NCI-H1048 (cell line): ENCODE measurements at regions not wholly inside any gene's neighbourhood (a gene's known extent, or its start where the extent isn't known, plus 50 kb on each side); places are given as distances from the start of the nearest gene placed in this dataset.

Experiments
- DNase-seq: peaks from one replicate; lab custom pipeline; 2025; lab: John Stamatoyannopoulos, UW

DNA sequence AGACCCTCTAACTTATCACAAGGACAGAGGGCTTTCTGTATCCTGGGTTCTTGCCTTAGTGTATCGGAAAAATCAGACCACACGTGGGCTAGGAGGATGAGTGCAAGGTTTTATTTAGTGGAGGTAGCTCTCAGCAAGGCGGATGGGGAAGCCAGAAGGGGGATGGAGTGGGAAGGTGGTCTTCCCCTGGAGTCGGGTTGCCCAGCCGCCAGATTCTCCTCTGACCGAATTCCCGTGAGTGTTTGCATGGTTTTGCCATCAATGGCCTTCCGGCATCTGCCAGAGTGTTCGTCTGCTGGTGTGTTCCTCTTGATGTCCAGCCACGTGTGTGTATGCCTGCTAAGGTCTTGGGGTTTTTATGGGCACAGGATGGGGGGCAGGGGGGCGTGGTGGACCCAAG is 1335.1 kb upstream of the SPRY2 start:
- DNase-seq: no peak

DNA sequence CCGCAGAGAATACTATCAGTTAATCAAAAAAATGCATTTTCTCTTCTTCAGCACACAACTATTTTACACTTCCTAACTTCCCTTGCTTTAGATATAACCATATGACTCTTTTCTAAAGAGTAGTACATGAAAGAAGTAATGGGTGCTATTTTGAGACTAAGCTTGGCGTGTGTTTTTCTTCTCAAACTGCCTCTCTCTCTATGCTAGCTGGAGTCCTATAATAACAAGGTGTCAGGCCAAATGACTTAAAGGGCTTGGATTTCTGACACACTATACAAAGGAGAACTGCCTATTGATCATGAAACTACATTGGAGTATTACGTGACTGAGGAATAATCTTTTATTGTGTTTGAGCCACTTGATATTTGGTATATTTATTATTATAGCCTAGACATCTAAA is 1330.1 kb upstream of the SPRY2 start:
- DNase-seq: no peak

DNA sequence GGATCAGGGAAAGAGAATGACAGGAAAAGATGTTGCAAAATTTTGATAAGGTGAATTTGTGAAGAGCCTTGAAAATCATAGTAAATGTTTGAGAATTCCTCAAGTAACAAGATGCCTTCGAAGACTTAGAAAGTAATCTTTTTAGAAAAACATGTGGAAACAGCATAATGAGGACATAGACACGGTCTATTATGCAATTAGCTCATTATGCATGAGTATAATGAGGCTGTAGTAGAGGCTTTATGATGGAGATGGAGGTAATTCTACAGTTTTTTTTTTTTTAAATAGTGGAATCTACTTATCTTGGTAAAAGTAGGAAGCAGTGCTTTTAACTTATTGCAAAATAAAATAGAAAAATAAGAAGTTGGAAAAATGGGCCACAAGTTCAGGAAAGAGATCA is 1329.1 kb upstream of the SPRY2 start:
- no peak for DNase-seq

DNA sequence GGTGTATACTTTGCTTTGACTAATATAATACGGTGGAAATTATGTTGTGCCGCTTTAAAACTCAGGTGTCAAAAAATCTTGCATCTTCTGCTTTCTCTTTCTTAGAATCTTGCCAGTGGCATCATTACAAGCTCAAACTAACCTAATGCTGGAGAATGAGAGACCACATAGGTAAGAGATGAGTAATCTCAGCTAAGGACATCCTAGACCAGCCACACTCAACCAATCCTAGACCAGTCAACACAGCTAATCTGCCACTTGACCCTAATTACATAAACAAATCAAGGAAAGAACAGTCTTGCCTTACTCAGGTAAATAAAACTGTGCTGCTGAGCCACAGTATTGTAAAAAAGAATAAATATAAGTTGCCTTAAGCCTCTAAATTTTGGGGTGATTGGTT is 1323.9 kb upstream of the SPRY2 start:
- DNase-seq: no peak

DNA sequence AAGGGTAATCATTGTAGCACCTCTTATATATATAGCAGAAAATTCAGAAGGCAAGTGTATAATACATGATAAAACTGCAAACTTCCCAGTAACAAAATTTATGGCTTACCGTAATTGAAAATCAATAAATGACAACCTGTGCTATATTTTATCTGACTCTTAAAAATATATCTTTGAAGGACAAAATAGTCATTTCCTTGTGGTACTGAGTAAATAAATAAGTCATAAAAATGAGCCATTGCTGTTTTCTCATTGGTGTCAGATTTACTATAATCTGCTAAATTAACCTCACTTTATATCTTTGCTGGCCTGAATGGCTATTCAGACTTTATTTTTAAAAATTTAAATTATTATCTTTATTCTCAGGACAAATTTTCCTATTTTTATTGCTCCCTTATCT is 1319.1 kb upstream of the SPRY2 start:
- no peak for DNase-seq

DNA sequence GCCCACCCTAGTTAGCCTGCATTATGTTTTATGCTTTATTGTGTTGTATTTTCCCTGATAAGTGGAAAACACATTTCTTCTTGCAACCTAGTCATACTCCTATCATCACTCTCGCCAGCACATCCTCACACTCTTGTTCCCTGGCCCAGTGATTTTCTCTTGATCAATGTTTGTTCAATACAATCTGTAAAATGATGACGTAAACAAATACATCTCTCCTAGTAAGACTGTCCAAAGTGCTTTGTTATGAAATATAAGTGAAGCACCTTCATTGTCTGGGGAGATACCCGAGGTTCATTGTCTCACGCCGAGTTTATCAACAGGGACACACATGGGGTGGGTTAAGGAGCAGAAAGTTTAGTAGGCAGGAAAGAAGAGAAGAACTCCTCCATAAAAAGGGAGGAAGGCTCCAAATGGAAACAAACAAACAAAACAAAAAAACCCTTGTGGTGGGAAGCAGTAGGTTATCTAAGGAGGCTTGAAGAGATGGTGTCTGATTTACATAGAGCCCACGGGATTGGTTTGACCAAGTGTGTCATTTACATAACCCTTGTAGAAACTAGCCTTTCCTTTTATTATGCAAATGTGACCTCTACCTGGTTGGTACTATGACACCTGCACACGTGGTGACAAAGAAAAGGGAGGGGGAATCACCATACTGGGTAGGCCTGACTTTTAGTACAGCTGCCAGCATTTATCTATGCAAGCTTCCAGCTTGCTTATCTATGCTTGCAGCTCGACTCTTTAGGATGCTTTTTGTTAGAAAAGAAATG is 1317.9 kb upstream of the SPRY2 start:
- DNase-seq: no peak

DNA sequence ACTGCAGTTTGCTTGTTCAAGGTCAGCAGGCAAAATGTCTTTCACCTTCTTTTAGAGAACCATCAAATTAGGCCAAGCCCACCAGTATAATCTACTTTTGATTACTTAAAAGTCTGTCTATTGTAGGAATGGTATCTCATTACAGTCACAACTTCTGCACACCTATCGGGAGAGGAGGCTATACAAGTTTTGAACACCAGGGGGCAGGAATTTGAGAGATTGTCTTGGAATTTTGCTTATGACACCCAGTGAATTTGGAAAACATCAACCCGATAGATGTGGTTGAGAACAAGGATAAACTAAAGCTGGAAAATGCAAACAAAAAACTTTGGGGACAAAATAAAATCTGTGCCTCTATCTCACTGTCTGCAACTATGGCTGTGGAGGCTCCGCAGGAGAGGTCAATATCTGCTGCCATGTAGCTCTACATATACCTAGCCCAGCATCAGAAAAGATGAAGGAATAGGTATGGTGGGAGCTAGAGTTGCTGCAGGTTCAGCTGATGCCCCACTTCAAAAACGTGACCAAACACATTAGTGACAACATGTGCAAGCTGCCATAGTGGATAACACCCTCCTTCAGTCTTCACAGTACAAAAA is 1299.2 kb upstream of the SPRY2 start:
- no peak for DNase-seq

DNA sequence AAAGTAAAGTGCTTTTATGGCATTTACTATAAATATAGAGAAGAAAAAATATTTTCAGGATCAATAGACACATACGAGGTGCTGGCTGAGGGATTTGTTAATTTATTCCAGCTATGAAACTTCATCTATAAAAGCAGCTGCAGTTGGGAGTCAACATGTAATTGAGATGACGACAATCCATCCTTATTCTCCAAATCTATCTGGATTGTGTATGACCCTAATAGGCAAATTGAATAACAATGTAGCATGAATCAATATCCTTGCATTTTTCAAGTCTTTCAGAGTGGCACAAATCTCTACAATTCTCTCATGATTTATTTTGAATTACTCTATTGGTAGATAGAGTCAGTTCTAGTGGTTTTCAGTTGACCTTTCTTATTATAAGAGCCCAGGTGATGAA is 1296.5 kb upstream of the SPRY2 start:
- no peak for DNase-seq

DNA sequence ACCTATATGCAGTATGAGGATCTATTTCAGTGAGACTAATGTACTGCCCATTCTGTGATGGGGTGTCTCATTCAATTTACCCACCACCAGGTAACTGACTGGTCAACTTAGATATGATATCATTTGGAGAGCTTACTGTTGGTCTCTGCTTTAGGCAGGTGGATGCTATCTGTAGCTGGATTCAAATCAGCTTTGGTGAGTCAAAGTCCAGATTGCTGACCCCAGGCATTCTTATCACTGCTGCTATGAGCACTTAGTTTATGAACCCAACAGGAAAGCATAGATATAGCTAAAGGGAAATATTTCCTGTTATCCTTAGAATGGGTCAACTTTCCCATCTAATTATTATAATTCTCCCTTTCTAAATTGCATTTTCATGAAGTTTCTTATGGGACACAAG is 1295.2 kb upstream of the SPRY2 start:
- no peak for DNase-seq

DNA sequence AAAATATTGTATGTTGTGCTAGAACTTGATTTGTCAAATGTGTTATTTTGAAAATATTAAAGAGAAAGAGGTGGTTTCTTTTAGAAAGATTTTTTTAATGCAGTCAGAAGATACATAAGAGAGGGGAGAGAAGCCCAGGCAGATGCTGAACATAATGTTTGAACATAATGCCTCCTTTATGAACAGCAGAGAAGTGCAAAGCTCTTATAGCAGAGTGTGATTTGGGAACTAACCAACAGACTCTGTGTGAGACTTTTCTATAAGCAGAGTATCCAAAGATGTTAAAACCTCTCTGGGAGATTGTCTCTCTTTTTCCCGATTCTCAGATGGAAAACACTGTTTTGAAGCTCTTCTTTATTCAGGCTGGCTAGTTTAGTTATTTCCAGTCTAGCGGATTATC is 1274.1 kb upstream of the SPRY2 start:
- no peak for DNase-seq

DNA sequence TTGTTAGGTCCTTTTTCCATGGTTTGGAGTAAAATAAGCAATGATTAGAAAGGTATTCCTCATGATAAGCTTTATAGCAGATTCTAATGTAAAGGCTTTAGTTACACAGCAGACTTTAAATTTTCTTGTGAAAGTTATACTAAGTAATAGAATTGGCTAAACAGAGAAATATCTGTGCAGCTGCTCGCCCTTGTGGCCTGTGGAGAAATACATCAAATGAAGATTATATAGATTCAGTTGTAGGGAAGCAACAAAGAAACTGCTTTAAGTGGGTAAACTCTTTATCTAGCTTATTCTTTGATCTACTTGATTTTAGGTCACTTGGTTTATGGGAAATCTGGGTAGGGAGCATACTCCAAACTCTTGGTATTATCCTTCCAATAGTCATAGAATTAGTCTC is 1269.7 kb upstream of the SPRY2 start:
- DNase-seq: no peak

DNA sequence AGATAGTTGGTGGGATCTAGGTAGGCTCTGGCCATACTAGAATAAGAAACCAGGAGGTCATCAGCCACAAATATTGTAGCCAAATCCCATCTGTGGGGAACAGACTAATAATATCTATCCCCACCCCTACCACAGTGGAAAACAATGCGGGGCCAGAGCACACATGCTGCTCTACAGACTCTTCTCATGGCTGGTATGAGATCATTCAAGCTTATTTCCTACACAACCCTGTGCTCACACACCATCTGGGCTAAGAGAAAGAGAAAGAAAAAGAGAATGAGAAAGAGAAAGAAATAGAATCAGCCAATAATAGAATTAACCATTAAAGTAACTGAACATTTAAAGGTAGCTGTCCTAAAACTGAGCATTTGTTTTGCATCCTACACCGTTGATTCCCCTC is 1268.4 kb upstream of the SPRY2 start:
- DNase-seq: no peak

DNA sequence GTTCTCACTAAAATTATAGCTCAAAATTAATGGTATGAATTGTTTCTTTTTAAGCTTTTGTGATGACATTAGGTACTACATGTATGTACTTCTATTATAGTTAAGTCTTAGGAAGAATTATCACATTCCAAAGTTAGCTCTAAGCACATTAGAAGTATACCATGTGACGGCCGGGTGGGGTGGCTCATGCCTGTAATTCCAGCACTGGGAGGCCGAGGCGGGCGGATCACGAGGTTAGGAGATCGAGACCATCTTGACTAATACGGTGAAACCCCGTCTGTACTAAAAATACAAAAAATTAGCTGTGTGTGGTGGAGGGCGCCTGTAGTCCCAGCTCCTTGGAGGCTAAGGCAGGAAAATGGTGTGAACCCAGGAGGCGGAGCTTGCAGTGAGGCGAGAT is 1265.1 kb upstream of the SPRY2 start:
- no peak for DNase-seq

DNA sequence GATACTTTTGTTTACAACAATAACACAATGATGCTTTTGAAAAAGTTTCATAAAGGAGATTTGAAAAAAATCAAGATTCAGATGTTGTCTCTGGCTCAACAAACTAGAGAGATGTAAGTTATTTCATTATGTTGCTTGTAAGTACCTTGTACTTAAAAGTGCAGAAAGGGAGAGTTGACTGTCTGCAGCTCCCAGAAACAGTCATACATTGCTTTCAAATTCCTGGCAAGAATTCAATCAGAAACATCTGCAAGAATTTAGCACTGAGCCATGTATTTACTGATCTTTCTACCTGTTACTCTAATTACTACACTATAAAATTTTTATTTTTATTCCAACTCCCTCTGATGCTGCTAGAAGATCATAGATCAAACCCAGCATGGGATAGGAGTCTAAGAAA is 1261.3 kb upstream of the SPRY2 start:
- DNase-seq: no peak

DNA sequence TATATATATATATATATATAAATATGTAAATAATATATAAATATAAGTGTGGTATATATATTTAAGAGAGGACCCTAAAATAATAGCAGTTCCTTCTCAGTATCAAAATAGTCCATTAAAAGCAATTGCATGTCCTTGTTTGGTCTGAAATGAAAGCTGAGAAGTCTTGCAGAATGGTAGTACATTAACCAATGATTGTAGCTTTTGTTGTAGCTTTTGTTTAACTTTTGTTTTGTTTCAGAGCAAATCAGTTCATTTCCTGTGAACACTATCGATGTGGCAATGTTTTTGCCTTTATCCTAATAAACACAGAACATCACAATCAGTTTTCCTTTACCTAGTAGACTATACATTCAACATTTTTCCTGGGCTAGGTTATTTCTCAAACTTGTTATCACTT is 1256.2 kb upstream of the SPRY2 start:
- DNase-seq: no peak

DNA sequence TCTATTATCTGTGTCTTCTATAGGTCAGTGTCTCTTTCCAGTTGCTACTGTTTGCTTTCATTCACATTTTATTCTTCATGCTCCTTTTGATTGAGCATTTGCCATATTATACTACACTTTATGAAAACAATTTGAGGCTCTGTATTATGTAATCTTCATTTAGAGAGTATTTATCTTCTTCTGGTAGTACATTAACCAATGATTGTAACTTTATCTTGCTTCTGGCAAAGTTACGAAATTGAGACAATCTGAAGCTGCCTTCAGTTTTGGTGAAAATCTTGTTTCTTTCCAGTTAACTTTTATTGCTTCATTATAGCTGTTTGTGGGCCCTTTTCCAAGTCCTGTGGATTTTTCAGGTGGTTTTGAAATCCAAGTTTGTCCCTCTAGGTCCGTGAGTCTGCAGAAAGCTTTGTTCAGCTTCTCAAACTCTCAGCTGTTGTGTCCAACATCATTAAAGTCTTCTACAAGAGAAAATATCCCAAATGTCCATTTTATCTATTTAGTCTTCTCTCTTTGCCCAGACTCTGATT is 1255.4 kb upstream of the SPRY2 start:
- no peak for DNase-seq

DNA sequence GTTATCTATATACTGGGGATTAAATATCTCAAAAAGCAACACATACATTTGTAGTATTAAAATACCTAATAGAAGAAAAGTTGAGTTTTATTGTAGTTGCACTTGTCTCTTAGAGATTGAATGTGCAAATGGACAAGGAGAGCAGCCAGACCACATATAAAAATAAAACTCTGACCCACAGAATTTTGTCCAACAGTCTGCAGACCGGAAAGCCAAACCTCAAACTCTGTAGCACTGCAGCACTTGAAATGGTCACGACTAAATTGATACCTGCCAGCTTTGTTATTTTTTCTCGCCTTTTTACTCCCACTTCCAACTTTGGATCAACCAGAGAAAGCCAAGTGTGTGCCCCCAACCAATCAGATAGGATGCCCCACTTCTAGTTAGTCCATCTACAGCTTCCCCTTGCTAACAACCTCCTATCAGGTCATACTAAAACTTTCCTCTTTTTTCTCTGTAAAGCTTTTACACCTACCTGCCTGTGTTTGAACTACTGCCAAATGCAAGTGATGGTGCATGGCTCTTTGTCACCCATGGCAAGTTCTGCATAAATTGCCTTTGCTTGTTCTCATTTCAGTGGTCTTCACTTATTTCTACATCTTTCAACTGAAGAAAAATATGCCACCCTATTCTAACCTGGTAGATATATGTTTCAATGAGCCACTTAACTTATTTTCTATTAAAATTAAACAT is 1250.7 kb upstream of the SPRY2 start:
- no peak for DNase-seq

DNA sequence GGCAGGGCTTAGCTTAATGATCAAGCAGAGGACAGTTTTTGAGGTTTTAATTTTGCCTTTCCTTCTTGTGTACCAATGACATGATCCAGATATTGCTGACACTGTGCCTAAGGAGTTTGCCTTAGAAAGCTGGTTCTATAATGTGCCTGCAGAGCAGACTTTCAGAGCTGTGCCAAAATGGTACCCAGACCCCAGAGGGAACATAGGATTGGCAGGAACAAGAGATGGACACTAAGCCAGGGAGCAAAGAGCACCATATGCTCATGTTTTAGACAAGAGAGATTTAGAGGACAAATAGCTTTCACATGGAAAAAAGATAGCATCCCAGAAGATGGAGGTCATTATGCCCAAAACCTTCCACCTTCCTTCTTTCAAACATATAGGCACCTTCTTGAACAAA is 1241.5 kb upstream of the SPRY2 start:
- no peak for DNase-seq

DNA sequence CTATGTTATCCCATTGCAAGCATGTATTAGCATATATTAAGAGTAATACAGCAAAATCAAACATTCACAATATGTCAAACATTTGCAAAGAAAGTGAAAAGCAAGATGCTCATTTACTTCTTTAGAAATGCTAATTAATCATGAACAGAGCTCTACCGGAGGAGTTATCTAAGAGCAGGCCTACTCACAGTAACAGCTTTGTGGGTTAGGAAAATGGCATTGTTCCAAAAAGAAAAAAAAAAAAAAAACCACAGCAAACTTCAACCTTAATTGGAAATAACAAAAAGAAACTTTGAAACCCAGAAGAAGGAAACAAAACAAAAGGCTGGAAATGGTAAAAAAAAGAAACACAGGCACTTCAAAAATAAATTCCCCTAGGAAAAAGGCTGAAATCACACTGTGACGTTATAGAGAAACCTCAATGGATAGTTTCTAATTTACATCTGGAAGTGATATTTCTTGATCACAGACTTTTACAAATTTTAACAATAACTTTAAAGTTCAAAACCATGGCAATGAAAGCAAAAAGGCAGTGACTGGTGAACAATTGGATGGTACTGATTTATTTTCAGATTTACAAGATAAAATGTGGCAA is 1236.8 kb upstream of the SPRY2 start:
- no peak for DNase-seq

DNA sequence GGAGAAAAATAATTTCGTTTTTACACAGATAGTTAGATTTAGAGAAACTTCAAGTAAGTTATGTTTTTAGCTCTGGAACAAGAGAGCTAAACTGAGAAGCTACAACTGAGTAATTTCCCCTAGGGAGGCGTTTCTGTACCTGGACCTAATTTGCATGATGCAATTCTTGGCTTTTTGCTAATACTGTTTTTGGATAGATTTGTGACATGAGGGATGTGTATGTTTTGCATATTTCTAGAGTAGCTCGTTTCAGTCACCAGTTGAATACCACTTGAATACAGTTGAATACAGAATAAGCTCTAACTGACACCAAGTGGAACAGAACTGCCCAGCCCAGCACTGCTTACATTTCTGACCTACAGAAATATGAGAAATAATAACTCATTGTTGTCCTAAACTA is 1227.9 kb upstream of the SPRY2 start:
- no peak for DNase-seq

DNA sequence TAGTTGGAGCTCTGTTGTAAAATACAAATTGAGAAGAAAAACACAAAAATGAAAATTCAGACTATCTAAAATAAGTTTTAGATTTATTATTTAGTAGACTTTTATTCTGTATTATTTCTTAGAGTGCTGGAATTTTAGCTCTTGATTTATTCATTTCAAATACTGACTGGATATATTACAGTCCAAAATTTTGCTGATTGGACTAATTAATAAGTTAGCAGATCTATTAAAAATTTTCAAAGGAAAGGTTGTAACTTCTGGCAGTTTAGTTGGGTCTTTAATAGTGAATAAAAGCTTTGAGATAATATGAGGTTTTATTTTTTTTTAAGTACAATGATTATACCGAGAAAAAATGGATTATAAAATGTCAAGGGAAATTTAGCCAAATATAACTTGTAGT is 1224.9 kb upstream of the SPRY2 start:
- DNase-seq: no peak

DNA sequence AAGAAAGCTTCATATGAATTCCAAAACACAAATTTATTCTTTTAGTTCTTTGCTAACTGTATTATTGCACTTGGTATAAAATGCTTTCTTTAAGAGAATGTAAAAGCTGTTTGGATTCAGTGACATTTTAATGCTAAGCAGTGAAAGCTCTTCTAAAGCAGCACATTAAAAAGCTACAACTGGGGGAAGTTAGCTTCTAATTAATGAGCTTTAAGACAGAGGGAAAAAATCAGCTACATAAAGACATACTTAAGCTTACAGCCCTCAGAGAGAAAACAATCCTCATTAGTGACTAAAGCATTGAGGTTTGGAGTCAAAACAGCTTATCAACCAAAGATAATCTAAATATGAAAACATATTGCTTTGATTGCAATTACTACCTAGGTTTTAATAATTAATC is 1222.2 kb upstream of the SPRY2 start:
- no peak for DNase-seq

DNA sequence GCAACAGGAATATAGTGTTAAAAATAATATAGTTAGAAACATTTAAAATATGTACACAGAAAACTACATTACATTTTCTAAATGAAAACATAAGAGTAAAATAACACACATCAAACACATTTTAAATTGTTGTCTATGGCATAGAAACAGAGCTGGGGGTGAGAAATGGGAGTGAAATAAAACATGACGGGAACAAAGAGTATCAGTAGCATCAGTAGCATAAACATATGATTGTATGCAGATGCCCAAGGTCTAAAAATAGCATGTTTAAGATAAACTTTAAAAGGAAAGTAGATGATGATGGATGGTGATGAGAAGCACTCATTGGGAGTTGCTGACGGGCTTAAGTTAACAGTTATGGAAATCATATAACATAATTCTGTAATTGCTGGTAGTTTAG is 1221.7 kb upstream of the SPRY2 start:
- no peak for DNase-seq
